ENCODE measurements at regions not wholly inside any gene's neighbourhood (a gene's known extent, or its start where the extent isn't known, plus 50 kb on each side); places are given as distances from the start of the nearest gene placed in this dataset.
"Not testable (repeated sequence)": the region's sequence is repeated elsewhere in the genome, so short reads cannot be mapped to it uniquely, and the experiment has no call there.

DNA sequence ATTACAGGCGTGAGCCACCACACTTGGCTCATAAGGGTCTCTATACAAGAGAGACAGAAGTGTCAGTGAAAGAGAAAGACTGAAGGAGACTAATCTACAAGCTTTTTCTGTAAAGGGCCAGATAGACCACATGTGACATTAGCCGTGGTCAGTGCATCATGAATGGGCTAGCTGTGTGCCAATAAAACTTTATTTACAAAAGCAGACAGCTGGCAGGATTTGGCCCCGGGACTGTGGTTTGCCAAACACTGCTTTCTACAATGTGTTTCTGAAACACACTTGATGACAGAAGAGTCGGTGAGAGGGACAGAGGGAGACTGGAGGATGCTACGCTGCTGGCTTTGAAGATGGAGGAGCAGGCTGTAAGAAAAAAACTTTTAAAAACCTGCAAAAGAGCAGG lies 285.4 kb downstream of the TFAP2C start:
- no peak for DNase-seq (ENCODE audit: low read depth in 2 of 3, low spot score in 2 of 3)

DNA sequence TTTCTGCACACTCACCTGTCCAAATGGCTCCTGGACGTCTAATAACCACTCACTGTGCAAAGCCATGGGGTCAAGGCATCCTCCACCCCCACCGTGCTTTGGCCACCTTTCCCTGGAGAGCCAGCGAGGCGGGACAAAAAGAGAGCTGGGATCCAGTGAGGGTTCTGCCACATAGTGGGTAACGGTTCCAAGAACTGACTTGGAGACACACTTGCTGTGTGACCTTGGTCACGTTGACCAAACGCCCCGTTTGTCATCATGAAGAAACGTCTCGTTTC lies 287.2 kb downstream of the TFAP2C start:
- DNase-seq (ENCODE audit: low read depth in 2 of 3, low spot score in 2 of 3) = no peak

DNA sequence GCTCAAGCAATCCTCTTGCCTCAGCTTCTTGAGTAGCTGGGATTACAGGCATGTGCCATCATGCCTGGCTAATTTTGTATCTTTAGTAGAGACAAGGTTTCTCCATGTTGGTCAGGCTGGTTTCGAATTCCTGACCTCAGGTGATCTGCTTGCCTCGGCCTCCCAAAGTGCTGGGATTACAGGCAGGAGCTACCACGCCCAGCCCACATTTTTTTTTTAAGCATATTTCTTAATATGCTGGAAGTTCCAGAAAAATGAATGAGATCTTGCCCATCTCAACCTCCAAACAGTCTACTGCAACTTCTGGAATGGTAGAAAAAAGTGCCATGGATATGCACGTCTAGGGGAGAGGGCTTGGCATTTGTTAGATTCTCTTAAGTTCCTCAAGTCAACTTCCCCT lies 290.9 kb downstream of the TFAP2C start:
- DNase-seq (ENCODE audit: low read depth in 2 of 3, low spot score in 2 of 3) = not testable (repeated sequence)

DNA sequence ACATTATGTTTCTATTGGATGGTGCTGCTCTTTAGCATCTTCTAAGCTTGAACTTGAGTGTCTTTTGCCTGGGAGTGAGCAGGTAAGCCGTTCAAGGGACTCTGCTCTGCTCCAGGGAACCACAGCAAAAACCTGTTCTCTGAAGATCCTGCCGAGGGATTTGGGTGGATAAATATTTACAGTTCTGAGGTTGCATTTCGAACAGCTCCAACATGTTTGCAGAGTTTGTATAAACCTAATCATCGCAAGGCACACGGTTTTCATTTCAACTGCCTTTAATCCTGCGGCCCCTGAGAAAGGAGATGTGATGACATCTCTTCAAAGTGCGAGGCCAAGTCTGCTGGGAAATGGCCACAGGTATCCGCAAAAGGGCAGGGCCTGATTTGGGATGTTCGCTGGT lies 293.4 kb downstream of the TFAP2C start:
- DNase-seq (ENCODE audit: low read depth in 2 of 3, low spot score in 2 of 3) = no peak

DNA sequence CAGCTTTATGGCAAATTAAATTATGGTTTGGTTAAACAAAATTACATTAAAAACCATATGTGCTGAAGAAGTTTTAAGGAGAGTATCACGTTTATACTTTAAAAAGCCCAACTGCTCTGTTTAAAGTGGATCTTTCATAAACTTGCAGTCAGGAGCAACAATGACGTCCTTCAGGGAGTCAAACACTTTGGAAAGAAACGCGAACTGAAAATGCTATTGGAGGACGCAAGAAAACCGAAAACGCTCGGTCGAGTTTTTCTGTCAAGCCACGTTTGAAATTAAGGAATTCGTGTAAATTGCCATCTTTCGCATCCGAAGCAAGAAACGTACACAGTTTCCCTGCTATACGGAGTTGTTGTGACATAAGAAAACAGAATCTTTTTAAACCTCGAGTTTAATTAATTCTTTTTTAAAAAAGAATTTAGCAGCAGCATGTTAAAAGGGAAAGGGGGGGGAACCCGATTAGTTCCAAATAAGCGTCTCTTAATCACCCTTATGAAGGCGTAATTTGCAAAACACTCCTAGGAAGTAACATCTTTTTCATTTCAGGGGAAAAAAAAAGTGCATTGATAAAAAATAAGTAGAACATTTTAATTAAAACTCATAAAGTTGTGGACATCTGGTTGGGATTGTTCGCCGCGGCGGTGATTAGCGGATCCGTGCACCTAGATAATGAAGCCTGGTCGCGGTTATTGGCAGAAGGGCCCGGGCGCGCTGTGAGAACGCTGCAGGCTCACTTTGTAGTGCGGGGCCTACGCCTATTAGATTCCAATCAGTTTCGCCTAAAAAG lies 295.4 kb downstream of the TFAP2C start:
- peak in 1 of 3 donors; percentile 6 for DNase-seq (ENCODE audit: low read depth in 2 of 3, low spot score in 2 of 3)

DNA sequence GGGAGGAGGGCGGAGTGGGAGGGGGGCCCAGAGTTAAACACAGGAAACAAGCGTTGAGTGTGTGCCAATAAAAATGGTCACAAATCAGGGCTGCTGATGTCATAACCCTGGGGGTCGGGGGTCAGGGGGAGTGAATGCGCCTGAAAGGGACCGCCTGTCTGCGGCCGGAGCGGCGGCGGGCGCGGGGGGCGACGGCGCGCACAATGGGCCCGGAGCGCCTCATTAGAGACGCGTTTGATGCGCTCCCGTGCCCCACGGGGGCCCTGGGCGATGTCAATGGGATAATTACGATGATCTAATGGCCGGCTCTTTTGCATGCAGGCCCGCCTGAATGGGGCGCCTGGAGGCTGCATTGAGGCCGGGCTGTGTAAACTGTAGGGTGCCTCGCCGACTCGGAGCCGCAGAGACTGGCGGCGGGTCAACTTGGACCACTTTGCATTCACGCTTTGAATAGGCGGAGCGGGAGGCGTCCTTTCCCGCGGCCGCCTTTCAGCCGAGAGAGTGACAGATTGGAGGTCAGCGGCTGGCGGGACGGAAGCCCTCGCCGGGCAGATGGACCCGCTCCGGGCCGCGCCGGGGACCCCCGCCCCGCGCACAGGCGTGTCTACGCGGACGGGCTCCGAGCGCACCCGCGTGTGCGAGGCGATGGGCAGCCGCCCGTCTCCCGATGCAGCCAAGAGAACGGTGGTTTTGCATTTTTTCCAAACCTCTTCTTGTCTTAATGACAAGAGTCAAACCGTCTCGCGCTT lies 296.1 kb downstream of the TFAP2C start:
- DNase-seq (ENCODE audit: low read depth in 2 of 3, low spot score in 2 of 3) = no peak

DNA sequence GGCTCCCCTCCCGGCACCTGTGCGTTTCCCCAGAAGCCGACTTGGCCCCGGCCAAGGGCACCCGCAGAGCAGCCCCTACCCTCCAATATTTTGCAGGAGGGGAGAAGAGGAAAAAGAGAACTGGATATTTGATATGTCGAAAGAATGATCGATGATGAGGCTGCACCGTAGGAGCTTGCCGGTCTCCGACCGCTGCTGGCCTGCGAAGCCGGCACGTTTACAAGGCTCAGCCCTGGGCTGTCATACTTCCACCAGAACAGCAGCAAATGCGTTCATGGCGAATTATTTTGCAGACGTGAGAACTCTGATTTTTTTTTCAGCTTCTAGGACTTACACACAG lies 296.7 kb downstream of the TFAP2C start:
- peak in 1 of 3 donors; percentile 12 for DNase-seq (ENCODE audit: low read depth in 2 of 3, low spot score in 2 of 3)

DNA sequence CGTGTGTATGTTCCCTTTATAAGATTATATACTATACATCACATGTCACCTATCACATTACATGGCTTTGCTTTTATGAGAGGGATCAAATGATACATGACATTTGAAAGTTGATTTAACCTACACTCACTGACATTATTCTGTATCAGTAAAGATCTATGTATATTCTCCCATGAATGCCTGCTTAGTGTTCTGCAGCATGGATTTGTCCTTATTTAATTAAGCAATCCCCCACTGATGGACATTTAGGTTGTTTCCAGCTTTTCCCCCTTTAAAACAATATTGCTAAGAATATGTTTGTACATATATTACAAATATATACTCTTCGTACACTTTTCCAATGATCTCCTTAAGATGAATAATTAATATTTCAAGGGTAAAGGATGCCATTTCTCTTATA lies 297.4 kb downstream of the TFAP2C start:
- no peak for DNase-seq (ENCODE audit: low read depth in 2 of 3, low spot score in 2 of 3)

DNA sequence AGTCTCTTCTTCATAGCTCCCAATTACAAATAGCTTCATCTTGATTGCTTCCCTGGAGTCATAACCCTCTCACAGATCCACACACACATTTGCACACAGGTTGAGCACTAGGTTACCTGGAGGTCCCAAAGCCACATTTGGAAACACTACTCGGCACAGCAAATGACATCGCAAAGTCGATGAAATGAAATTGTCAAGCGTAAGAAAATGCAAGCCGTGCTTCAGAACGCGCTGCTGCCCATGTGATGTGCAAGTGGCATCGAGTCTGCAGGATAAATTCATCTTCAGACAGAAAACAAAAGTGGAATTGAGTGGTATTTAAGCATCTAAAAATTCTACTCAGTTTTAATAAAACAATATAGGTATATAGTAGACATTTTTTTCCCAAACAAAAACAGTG lies 298.0 kb downstream of the TFAP2C start:
- no peak for DNase-seq (ENCODE audit: low read depth in 2 of 3, low spot score in 2 of 3)

DNA sequence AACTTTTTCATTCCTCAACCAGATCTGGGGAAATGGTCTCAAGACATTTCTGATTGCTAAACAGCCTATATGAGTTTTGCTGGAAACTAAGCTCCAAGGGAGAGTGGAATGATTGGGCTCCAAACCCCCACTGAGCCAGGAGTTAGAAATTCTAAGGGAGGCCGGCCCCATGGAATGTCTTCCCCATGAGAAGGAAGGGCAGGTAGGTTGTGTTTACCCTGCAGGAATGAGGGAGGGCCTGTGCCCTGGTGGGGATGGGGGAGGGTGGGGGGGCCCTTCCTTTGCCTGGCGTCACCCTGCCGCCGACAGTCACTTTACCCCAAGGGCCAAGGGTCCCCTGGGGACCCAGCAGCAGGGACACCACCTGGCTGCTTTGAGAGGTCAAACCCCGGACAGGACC lies 298.9 kb downstream of the TFAP2C start:
- no peak for DNase-seq (ENCODE audit: low read depth in 2 of 3, low spot score in 2 of 3)

DNA sequence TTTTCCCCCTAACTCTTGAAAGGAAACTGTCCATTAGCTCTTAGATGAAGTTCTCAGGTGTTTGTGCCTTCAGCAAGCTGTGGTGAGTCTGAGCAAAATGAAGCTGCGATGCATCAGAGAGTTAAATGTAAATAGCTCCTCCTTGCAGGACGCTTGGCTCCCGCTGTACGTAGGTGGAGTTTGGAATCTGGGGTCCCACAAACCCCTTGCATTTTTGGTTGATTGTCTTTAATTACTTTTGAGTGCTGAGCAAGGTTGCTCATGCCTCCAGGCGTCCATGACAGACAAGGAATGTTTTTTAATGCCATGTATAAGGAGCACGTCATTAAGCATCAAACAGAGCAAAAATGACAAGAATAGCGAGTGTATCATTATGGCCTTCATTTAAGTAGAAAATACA lies 300.5 kb downstream of the TFAP2C start:
- no peak for DNase-seq (ENCODE audit: low read depth in 2 of 3, low spot score in 2 of 3)

DNA sequence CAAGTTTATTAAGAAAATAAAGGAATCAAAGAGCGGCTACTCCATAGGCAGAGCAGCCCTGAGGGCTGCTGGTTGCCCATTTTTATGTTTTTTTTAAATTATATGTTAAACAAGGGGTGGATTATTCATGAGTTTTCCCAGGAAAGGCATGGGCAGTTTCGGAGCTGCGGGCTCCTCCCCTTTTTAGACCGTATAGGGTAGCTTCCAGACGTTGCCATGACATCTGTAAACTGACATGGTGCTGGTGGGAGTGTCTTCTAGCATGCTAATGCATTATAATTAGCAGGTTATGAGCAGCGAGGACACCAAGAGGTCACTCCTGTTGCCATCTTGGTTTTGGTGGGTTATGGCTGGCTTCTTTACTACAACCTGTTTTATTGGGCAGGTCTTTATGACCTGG lies 301.8 kb downstream of the TFAP2C start:
- DNase-seq (ENCODE audit: low read depth in 2 of 3, low spot score in 2 of 3) = no peak

DNA sequence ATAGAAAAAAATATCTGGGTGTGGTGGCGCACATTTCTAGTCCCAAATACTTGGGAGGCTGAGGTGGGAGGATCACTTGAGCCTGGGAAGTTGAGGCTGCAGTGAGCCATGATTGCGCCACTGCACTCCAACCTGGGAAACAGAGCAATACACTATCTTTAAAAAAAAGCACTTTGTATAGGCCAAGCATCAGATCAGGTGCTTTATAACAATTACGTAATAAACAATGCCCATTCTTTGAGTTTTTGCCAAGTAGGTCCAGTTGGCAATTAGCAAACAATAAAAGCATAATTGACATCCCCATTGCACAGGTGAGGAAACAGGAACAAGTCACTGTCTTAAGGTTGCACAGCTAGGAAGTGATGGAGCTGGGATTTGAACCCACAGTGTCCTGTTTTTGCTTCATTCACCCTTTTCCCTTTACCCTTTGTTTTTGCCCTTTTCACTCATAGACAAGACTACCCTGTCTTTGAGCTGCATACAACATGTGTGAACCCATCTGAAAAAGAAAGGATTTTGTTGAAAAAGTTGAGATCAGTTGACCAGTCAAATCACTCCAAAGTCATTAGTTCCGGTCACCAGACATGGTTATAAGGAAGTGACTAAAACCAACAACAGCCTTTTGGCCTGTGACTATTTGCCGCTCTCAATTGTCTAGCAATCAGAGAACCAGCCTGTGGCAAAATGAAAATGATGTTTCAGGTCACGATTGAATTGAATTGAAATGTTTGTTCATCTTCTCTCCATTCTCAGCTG lies 303.6 kb downstream of the TFAP2C start:
- DNase-seq (ENCODE audit: low read depth in 2 of 3, low spot score in 2 of 3) = no peak

DNA sequence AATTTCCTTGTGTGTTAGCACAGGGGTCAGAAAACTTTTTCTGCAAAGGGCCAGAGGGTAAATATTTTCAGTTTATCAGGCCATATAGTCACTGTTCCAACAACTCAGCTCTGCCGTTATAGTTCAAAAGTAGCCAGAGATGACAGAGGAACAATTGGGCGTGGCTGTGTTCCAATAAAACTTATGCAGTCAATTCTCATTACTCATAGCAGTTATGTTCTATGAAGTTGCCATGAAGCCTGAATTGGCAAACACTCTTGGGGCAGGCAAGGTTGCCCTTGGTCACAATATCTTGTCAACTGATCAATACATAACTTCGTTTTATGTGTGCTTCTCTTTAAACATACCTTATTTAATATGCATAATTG lies 304.2 kb downstream of the TFAP2C start:
- no peak for DNase-seq (ENCODE audit: low read depth in 2 of 3, low spot score in 2 of 3)

DNA sequence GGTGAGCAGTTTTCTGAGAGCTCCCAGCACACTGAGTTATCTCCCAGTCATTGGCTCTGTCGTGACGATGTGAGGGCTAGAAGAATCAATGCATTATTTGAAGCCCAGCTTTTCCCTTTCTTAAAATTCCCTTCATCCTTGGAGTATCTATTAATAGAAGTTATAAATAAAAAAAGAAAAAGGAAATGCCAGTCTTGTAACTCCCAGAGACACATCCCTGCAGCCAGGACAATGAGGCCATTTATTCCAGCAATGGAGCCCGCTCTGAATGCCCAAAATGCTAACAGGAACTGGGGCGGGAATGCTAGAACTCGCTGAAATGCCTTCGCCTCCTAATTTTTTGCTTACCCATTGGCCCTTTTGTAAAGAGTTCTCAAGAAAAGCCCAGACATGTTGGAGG lies 305.8 kb downstream of the TFAP2C start:
- DNase-seq (ENCODE audit: low read depth in 2 of 3, low spot score in 2 of 3) = no peak

DNA sequence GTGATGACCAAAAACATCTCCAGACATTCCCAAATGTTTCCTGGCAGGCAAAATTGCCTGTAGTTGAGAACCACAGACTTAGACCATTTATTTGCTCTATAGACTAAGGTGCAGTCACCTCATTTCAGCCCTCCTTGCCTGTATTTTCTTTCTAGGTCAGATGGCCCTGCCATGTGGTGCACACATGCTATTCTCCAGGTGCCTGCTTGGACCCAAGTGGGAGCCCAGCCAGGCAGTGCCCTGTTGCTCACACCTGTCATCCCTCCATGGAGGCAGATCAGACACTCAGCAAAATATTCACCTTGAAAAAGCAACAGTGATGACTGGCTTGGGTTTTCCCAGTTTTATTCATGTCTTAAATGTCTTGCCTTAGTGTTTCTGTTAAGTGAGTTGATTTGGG lies 311.4 kb downstream of the TFAP2C start:
- DNase-seq (ENCODE audit: low read depth in 2 of 3, low spot score in 2 of 3) = no peak

DNA sequence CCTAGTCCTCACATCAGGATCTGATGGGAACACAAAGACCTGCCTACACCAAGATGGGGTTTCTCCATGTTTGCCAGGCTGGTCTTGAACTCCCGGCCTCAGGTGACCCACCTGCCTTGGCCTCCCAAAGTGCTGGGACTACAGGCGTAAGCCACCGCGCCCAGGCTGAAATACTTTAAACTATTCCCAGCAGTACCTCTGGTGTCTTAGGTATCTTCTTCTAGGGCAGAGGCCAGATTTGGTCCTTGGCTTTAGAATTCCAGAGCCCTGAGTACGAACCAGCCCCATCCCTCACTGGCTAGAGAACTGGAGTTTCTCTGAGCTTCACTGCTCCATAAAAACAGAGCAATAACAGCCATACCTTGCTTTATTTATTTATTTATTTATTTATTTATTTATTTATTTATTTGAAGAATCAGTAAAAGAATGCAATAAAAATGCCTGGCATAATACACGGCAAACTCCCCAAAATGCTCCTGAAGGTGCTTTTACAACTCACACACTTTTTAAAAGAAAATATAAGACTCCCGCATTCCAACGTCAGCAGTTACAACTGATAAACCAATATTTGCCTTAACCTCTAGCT lies 312.1 kb downstream of the TFAP2C start:
- no peak for DNase-seq (ENCODE audit: low read depth in 2 of 3, low spot score in 2 of 3)

DNA sequence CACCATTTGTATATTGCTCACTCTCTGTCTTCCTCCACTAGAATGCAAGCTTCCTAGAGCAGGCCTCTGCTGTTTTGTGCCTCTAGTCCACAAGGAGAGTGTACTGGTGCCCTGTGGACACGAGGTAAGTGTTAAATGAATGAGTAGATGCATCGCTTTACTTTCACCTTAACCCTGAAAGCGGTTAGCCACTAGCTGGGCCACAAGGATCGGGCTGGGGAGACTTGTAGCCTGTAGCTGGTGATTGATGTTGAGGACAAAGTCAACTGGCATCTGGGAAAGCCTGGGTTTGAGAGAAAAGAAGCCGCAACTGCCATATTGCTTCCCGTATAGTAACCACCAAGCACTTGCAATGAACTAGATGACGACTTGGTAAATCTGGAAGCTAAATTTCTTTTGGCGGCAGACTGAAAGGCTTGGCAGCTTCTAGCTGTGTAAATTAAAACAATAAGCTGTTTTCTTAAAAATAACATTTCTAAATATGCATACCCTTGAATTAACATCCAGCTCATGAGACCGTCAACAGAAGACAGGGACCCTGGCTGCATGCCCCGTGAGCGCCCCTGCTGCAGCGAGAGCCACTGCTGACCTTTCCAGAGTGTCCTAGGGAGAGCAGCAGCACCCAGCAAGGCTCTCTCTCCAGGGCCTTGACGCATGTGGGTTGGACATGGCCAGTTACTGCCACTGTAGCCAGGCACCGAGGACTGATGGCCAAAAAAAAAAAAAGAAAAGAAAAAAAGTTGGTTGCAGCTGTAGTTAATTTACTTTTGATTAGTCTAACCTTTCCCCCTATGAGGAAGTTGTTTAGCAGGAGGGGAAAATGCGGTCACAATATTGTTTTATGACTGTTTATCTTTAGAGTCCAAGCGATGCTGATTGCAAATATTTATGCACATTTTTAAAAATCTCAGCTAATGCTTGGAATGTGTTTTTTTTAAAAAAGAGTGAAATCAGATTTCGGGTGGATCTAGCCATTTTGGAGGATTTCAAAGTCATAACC lies 315.1 kb downstream of the TFAP2C start:
- no peak for DNase-seq (ENCODE audit: low read depth in 2 of 3, low spot score in 2 of 3)

DNA sequence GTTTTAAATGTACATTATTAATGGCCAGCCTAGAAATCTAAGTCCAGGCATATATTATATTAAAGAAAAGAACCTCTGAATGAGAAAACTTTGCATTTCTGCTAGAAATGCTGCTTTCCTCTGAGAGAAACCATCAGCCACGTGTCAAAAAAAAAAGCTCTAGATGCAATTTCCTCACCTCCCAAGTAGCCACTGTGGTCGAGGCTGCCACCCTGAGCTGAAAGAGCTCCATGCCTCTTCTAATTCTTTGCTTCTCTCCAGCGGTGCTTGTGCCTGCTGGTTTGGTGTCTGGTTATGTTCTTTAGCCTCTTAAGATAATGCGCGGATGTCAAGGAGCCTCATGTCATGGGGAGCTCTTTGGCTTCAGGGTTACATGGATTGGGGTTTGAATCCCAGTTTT lies 316.0 kb downstream of the TFAP2C start:
- no peak for DNase-seq (ENCODE audit: low read depth in 2 of 3, low spot score in 2 of 3)

DNA sequence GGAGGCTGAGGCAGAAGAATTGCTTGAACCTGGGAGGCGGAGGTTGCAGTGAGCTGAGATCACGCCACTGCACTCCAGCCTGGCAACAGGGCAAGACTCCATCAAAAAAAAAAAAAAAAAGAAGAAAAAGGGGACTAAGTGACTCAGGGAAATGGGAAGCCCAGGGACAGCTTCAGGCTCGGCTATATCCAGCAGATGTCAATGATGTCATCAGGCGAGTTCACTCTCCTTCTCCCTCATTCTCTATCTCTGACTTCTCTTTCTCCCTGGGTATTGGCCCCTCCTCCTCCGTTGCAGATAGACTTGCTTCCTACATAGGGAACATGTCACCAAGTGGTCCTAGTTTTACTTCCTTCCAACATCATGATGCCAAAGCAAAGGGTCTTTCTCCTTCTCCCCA lies 316.8 kb downstream of the TFAP2C start:
- DNase-seq (ENCODE audit: low read depth in 2 of 3, low spot score in 2 of 3) = no peak
